ENCODE measurements at regions not wholly inside any gene's neighbourhood (a gene's known extent, or its start where the extent isn't known, plus 50 kb on each side); places are given as distances from the start of the nearest gene placed in this dataset.

DNA sequence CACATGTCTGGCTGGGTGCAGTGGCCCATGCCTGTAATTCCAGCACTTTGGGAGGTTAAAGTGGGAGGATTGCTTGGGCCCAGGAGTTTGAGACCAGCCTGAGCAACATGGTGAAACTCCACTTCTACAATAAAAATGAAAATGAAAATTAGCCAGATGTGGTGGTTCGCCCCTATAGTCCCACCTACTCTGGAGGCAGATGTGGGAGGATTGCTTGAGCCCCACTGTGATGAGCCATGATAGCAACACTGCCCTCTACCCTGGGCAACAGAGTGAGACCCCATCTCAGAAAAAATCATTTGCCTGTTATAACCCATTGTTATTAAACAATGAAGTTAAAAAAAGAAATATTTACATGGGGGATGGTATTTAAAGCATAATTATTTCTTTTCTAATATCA is 240.1 kb upstream of the ZPLD1 start:
- TF ChIP-seq, protein P1, sequence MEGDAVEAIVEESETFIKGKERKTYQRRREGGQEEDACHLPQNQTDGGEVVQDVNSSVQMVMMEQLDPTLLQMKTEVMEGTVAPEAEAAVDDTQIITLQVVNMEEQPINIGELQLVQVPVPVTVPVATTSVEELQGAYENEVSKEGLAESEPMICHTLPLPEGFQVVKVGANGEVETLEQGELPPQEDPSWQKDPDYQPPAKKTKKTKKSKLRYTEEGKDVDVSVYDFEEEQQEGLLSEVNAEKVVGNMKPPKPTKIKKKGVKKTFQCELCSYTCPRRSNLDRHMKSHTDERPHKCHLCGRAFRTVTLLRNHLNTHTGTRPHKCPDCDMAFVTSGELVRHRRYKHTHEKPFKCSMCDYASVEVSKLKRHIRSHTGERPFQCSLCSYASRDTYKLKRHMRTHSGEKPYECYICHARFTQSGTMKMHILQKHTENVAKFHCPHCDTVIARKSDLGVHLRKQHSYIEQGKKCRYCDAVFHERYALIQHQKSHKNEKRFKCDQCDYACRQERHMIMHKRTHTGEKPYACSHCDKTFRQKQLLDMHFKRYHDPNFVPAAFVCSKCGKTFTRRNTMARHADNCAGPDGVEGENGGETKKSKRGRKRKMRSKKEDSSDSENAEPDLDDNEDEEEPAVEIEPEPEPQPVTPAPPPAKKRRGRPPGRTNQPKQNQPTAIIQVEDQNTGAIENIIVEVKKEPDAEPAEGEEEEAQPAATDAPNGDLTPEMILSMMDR (IDR thresholded peaks at IDR 0.05; ENCODE audit: low read depth, low read length), result no peak
- TF ChIP-seq EZH2phosphoT487 (IDR thresholded peaks at IDR 0.05; ENCODE audit: low read depth), result no peak
